ELF-1 (cell line): ENCODE measurements at regions not wholly inside any gene's neighbourhood (a gene's known extent, or its start where the extent isn't known, plus 50 kb on each side); places are given as distances from the start of the nearest gene placed in this dataset.
"Not testable (repeated sequence)": the region's sequence is repeated elsewhere in the genome, so short reads cannot be mapped to it uniquely, and the experiment has no call there.

Experiments used
- DNase-seq: peaks from one replicate; pipeline ENCODE4 v3.0.0-alpha.2; 2016; ENCODE audit warnings: low read depth, low spot score

DNA sequence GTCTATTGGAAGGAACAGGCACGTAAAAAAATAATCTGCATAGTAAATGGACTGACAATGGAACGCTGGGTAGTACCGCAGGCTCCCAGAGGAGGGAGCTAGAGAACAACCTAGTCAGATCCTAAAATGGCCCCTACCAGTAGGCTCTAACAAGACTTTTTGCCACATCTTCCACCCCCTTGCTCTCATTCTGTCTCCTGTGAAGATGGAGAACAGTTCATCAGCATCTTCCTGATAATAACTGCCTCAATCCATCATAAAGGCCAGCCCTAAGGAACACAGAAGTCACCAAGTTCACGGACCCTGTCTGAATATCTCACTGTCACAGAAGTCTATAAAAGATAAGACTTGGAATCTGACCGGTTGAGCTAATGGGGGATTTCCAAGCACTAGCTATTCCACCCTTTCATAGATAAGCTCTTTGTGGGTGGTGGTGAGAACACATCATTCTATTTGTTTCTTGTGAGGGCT lies 133.4 kb downstream of the SLC1A3 start:
- peak; percentile 86 for DNase-seq

DNA sequence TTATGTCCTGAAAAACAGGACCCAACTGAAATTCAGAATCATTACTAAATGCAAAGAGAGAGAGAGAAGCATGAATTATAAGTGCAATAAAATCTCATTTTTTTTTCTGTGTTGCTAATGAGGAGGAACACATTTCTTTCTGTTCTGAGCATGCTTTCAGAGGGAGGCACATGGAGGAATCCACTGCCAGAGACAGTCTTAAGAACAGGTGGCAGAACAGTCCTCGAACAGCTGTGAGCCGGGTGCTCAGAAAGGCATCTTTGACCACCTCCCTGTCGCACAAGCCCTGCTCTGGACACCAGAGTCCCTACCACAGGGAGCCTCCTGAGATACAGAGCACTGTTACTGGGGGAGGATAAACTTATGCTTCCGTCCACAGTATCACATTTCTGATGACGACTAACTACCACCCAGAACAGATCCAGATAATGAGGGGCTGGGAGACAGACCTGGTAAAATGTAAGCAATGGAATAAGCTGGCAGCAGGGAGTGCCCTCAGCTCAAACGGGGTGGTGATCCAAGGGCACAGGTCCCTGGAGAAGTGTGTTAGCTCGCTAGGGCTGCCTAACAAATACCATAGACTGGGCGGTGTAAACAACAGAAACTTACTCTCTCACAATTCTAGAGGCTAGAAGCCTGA lies 134.0 kb downstream of the SLC1A3 start:
- no peak for DNase-seq

- no peak for DNase-seq
Measured at GRCh38 chr5:36741128-36741527, 134.7 kb downstream of the SLC1A3 start.

DNA sequence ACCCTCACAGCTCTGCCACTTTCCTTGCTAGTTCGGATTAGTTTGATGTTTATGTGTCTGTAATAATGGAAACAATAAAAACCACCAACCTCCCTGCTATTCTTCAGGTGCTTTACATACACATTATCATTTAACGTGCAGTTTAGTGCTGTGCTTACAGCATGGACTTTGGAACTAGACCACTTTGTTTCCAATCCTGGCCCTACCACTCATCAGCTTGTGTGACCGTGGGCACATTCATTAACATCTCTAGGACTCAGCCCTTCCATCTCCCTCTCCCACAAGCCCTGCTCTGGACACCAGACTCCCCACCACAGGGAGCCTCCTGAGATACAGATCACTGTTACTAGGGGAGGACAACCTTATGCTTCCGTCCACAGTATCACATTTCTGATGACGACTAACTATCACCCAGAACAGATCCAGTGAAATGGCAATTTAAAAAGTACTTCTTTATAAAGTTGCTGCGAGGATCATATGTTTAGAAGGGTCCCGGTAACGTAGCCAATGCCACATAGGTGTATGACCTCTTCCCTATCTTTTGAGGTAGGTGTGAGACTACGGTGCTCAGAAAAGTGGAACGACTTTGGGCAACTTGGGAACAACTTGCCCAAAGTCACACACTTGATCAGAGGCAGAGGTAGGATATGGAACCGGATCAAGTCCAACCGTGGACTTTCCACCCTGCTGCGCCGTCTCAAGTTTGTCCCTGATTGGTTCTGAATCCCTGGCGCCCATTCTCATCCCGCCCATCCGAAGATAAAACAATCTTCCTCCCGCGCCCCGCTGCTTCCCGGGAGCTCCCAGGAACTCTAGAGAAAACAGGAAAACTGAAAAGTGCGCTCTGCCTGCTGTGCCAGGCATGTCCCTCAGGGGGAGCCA lies 132.4 kb upstream of the NIPBL start:
- DNase-seq: peak; percentile 93

GRCh38 chr5:36744773-36745589 lies 131.6 kb upstream of the NIPBL start:
- DNase-seq: peak; percentile 94

DNA sequence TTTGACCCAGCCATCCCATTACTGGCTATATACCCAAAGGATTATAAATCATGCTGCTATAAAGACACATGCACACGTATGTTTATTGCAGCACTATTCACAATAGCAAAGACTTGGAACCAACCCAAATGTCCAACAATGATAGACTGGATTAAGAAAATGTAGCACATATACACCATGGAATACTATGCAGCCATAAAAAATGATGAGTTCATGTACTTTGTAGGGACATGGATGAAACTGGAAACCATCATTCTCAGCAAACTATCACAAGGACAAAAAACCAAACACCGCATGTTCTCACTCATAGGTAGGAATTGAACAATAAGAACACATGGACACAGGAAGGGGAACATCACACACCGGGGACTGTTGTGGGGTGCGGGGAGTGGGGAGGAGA lies 128.8 kb upstream of the NIPBL start:
- not testable (repeated sequence) for DNase-seq

DNA sequence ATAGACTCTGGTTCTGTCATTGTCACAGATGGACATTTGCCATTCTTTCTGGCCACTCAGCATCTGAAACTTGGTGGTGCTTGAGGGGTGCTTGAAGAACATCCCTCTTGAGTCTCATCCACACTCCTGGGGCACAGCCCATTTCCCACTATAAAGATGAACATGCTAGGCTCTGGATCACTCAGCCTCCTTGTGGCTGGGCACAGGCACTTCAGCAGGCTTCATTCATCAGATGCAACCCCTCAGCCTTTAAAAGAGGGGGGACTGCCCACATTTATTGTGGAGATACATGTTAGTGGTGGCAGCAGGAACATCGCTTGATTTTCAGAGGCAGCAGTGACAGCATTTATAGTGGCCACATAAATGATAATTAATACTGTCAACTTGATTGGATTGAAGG lies 124.7 kb upstream of the NIPBL start:
- DNase-seq: no peak

DNA sequence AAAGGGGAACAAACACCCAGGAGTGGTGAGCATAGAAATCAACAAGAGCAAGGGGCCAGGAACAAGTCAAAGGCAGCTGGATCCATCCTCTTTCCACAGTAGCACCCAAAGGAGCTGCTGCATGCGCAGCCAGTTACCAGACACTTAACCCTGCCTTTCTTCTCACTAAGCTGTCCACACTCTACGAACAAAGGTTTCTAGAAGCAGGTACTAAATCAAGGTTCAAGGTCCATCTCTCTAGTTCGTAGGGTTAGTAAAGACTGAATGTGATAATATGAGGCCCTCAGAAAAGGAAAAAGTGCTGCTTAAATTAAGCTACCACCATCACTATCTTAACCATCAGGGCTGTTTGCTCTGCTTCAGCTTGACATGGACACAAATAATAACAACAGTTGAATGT lies 121.2 kb upstream of the NIPBL start:
- DNase-seq: no peak

- no peak for DNase-seq
Measured at GRCh38 chr5:36755920-36756488, 120.6 kb upstream of the NIPBL start.

DNA sequence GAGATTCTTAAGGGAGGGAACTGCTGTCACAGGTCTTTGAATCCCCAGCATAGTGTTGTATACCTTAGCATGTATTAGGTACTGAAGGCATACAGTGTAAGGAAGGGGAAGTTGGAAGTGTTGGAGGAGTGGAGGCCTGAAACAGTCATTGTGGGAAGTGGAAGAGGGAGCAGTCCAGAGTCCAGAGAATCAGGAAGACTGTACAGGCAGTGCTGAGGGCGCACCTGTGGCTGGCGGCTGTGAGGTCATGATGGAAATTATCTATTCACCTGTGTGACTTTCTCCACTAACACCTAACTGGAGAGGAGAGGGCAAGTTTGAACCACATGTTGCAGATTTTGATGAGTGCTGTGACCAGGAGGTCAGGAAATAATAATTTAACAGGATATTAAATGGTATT lies 119.7 kb upstream of the NIPBL start:
- no peak for DNase-seq

DNA sequence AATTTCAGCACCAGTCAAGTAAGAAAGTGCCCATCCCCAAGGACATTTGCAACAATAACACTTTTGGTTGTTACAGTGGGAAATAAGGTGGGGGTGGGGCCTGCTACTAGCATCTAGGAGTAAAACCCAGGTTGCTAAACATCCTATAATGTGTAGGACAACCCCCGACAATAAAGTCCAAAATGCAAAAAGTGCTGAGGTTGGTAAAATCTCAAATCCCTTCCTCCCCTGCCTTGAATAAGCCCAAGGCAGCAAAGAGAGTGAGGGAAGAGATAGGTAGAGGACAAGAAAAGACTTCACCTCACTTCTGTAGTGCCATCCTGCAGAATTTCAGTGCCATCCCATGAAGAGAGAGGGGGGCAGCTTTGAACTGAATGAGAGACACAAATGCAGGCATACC lies 117.5 kb upstream of the NIPBL start:
- no peak for DNase-seq

- no peak for DNase-seq
Measured at GRCh38 chr5:36763454-36763853, 113.1 kb upstream of the NIPBL start.

DNA sequence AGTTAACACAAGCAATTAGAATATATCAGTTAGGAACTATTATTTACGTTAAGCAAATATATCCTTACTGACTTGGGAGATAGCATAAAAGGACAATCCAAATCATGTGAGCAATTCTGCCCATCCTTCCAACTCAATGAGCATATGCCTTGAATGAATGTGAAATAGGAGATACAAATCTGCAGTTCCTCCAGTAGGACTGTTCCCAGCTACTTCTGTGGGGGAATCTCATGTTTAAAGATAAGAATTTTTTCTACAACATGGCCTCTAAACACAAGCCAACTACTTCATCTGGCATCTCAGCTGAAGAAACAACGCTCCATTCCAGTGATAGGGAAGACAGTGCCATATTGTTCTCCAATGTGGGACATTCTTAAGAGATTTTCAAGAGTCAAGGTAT lies 110.7 kb upstream of the NIPBL start:
- no peak for DNase-seq

GRCh38 chr5:36766981-36767380 lies 109.6 kb upstream of the NIPBL start:
- DNase-seq: no peak

DNA sequence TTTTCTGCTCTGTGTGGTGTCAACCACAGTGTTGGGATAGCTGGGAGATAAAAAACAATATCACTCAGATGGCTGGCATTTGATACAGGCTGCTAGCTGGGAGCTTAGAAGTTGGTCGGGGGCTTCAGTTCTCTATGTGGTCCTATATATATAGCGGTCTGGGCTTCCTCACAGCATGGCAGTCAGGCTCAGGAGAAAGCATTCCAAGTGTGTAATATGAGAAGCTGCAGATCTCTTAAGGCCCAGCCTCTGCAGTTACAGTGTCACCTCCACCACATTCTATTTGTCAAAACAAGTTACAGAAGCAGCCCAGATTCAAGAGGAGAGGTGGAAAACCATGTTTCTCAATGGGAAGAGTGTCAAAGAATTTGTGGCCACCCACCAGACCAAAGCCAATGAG lies 108.1 kb upstream of the NIPBL start:
- peak; percentile 17 for DNase-seq

DNA sequence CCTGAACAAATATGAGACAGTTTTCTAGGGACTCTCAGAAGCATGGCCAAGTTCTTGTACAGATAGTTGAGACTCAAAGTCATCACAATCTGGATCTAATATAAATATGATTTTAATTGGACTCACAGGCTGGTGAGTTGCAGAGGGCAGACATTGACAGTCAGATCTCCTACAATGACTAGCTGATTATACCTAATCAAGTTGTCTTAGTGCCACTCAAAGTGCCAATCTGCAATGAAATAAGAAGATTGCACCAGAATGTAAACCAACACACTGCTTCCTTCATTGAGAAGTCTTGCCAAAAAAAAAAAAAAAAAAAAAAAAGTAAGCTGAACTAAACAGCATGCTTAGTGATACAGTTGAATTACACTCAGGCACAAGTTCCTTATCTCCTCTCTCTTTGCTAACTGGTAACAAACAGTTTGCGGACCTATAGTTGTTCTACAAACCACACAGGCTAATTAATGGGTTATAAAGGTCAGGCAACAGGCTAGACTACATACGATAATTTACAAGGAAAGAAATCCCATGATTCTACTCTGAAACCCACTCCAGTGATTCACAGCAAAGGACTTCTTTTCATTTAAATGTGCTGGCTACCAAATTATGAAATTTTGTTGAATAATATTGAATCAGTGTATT lies 107.3 kb upstream of the NIPBL start:
- DNase-seq: no peak

GRCh38 chr5:36770125-36770524 lies 106.4 kb upstream of the NIPBL start:
- DNase-seq: no peak

DNA sequence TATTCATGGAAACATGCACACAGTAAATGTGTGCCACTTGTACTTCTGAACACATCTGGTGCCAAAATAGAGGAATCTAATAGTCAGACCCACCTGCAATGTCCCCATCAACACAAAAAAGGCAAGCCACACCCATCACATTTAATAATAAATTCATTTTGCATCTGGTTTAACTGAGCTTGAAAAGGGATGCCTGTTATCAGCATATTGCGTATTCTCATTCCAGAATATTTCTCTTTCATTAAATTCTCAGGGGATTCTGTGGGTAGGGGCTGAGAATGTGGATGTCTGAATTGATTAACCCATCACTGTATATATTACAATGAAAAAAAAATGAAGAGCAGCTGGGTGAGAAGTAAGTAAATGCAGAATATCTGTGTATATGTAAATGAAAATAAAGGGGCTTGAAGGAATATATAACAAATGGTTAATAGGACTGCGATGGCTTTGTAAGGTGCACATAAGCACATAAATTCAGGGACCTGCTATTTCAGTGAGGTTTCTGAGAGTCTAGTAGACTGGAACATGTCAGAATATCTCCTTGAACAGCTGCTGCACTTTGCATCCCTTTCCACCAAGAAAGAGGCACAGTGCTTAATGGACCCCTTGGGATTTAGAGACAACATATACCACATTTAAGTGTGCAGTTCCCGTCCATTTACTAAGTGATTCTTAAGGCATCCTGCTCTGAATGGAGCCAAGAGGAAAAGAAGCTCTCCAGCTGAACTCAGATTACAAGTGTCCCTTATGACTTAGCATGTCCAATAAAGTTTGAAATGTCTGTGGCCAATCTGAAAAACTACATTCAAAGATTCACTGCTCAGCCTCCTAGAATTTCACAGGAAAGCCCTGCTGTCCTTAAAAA lies 104.1 kb upstream of the NIPBL start:
- no peak for DNase-seq

- peak; percentile 41 for DNase-seq
Measured at GRCh38 chr5:36777105-36777757, 99.3 kb upstream of the NIPBL start.

DNA sequence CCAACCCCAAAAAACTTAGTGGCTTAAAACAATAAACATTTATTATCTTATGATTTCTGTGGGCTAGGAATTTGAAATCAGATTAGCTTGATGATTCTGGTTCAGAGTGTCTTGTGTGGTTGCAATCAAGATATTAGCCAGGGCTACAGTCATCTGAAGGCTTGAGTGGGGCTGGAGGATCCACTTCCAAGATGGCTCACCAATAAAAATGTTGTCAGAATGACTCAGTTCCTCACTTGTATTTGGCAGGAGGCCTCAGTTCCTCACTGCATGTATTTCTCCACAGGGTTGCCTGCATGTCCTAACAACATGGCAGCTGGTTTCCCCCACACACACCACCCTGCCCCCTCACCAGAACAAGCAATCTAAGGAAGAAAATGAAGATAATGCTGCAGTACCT lies 98.2 kb upstream of the NIPBL start:
- no peak for DNase-seq
